ENCODE measurements at regions not wholly inside any gene's neighbourhood (a gene's known extent, or its start where the extent isn't known, plus 50 kb on each side); places are given as distances from the start of the nearest gene placed in this dataset.

DNA sequence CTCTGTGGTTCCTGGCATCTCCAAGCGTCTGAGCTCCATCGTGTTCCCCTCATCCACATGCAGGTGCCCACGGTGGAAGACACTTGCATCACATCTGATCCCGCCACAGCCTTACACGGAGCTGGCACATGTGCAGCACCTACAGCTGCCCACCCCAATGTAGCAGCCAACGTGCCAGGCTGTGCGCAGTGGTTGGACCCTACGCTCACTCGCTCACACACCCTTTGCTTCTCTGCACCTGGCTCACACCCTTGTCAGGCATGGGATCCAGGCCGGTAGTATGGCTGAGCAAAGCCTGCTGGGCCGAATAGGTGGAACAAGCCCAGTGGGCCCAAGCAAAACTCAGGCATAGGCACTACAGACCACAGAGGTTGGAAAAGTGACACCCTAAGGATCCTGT, 567.2 kb downstream of the FSCB start:
- no peak for ATAC-seq
- TF ChIP-seq ZFP30 (CRISPR knock-in tag; IDR thresholded peaks at IDR 0.05) (no peak), ZNF70 (CRISPR knock-in tag; IDR thresholded peaks at IDR 0.05) (no peak), ZNF565 (CRISPR knock-in tag; conservative IDR thresholded peaks at IDR 0.05; ENCODE audit: low read depth) (no peak), TOX (CRISPR knock-in tag; IDR thresholded peaks at IDR 0.05; ENCODE audit: borderline replicate concordance) (no peak), ESRRG (CRISPR knock-in tag; IDR thresholded peaks at IDR 0.05) (no peak), ZFP3 (CRISPR knock-in tag; IDR thresholded peaks at IDR 0.05) (no peak), TCF4 (CRISPR knock-in tag; IDR thresholded peaks at IDR 0.05; ENCODE audit: borderline replicate concordance) (no peak), GLIS3 (CRISPR knock-in tag; IDR thresholded peaks at IDR 0.05) (no peak), TSHZ2 (CRISPR knock-in tag; IDR thresholded peaks at IDR 0.05) (no peak), SNAI2 (CRISPR knock-in tag; IDR thresholded peaks at IDR 0.05) (no peak), BACH2 (CRISPR knock-in tag; IDR thresholded peaks at IDR 0.05; ENCODE audit: borderline replicate concordance) (no peak), RARB (CRISPR knock-in tag; IDR thresholded peaks at IDR 0.05) (no peak)

DNA sequence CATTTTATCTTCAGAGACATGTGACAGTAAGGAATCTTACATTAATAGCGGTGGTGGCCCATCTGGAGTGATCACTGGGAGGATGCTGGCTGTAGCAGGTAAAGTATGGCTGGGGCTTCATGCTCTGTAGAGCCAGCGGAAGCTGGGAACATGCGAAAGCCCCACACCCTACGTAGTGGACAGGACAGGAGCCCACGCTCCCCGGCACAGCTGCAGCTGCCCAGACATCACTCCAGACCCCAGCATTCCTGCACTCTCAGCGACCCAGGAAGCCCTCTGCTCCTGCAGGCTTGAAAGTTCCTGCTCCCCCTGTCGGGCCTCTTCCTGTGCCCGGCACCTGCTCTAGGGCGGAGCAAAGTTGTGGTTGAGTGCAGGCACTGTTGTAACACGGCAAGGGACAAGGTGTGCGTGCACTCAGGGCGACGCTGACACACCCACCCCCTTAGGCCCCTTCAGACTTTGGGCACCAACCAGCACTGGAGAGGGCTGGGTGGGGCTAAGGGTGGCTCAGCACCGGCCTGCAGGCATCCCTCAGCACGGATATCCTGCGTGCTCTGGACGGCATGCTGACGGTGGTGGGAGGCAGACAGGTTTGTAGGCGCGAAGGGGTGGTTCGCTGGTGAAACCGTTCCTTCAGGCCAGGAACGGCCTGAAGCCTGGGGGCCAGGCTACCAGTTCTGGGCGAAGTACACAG, 568.3 kb downstream of the FSCB start:
- TF ChIP-seq ZC3H10 (CRISPR knock-in tag; IDR thresholded peaks at IDR 0.05) (no peak), ZNF8 (CRISPR knock-in tag; IDR thresholded peaks at IDR 0.05) (no peak), ZNF70 (CRISPR knock-in tag; IDR thresholded peaks at IDR 0.05) (no peak), OSR1 (CRISPR knock-in tag; IDR thresholded peaks at IDR 0.05) (no peak)
- ATAC-seq, result no peak

GRCh38 chr14:43937001-43937400, 570.1 kb downstream of the FSCB start:
- no peak for TF ChIP-seq ZFP3 (CRISPR knock-in tag; IDR thresholded peaks at IDR 0.05)
- TF ChIP-seq SNAI2 (CRISPR knock-in tag; IDR thresholded peaks at IDR 0.05), result no peak
- no peak for TF ChIP-seq TCF4 (CRISPR knock-in tag; IDR thresholded peaks at IDR 0.05; ENCODE audit: borderline replicate concordance)
- TF ChIP-seq CSDC2 (CRISPR knock-in tag; IDR thresholded peaks at IDR 0.05), result no peak
- TF ChIP-seq ISL1 (CRISPR knock-in tag; IDR thresholded peaks at IDR 0.05), result no peak
- no peak for TF ChIP-seq ZNF70 (CRISPR knock-in tag; IDR thresholded peaks at IDR 0.05)
- TF ChIP-seq BACH2 (CRISPR knock-in tag; IDR thresholded peaks at IDR 0.05; ENCODE audit: borderline replicate concordance), result no peak
- TF ChIP-seq ARNTL (CRISPR knock-in tag; IDR thresholded peaks at IDR 0.05; ENCODE audit: borderline replicate concordance, low read depth), result no peak
- no peak for TF ChIP-seq TSHZ2 (CRISPR knock-in tag; IDR thresholded peaks at IDR 0.05)
- TF ChIP-seq ZFP30 (CRISPR knock-in tag; IDR thresholded peaks at IDR 0.05), result no peak
- no peak for ATAC-seq

DNA sequence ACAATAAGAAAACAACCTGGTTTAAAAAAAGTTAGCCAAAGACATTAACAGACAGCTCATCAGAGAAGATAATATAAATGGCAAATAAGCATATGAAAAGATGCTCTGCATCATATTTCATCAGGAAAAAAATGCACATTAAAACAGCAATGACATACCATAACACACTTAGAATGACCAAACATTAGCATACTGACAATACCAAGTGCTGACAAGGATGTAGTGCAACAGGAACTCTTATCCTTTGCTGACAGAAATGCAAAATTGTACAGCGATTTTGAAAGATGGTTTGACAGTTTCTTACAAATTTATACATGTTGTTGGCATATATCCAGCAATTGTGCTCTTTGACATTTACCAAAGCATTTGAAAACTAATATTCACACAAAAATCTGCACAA, 573.0 kb downstream of the FSCB start:
- TF ChIP-seq TSHZ2 (CRISPR knock-in tag; IDR thresholded peaks at IDR 0.05), result no peak
- no peak for TF ChIP-seq PPARA (CRISPR knock-in tag; IDR thresholded peaks at IDR 0.05; ENCODE audit: borderline replicate concordance)
- no peak for TF ChIP-seq ZNF8 (CRISPR knock-in tag; IDR thresholded peaks at IDR 0.05)
- no peak for TF ChIP-seq RARB (CRISPR knock-in tag; IDR thresholded peaks at IDR 0.05)
- no peak for TF ChIP-seq TCF4 (CRISPR knock-in tag; IDR thresholded peaks at IDR 0.05; ENCODE audit: borderline replicate concordance)
- TF ChIP-seq CSDC2 (CRISPR knock-in tag; IDR thresholded peaks at IDR 0.05), result no peak
- TF ChIP-seq, protein P1, sequence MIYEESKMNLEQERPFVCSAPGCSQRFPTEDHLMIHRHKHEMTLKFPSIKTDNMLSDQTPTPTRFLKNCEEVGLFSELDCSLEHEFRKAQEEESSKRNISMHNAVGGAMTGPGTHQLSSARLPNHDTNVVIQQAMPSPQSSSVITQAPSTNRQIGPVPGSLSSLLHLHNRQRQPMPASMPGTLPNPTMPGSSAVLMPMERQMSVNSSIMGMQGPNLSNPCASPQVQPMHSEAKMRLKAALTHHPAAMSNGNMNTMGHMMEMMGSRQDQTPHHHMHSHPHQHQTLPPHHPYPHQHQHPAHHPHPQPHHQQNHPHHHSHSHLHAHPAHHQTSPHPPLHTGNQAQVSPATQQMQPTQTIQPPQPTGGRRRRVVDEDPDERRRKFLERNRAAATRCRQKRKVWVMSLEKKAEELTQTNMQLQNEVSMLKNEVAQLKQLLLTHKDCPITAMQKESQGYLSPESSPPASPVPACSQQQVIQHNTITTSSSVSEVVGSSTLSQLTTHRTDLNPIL (CRISPR knock-in tag; IDR thresholded peaks at IDR 0.05; ENCODE audit: low read depth), result no peak
- TF ChIP-seq SNAI2 (CRISPR knock-in tag; IDR thresholded peaks at IDR 0.05), result no peak
- TF ChIP-seq ISL1 (CRISPR knock-in tag; IDR thresholded peaks at IDR 0.05), result no peak
- TF ChIP-seq TOX (CRISPR knock-in tag; IDR thresholded peaks at IDR 0.05; ENCODE audit: borderline replicate concordance), result no peak
- TF ChIP-seq OSR1 (CRISPR knock-in tag; IDR thresholded peaks at IDR 0.05), result no peak
- no peak for TF ChIP-seq ZFP3 (CRISPR knock-in tag; IDR thresholded peaks at IDR 0.05)
- no peak for TF ChIP-seq GLIS3 (CRISPR knock-in tag; IDR thresholded peaks at IDR 0.05)
- TF ChIP-seq ARNTL (CRISPR knock-in tag; IDR thresholded peaks at IDR 0.05; ENCODE audit: borderline replicate concordance, low read depth), result no peak
- no peak for ATAC-seq
